DND-41 (cell line): ENCODE measurements at regions not wholly inside any gene's neighbourhood (a gene's known extent, or its start where the extent isn't known, plus 50 kb on each side); places are given as distances from the start of the nearest gene placed in this dataset.

Experiments used
- ATAC-seq: fragments of 200-7000 bp; cut with Tn5 transposase; 3 replicates; pipeline ENCODE4 v1.9.1; 2021; ENCODE audit warnings: low read depth; ENCODE audit not compliant: insufficient read depth
- DNase-seq: peaks from one replicate; pipeline ENCODE4 v3.0.0-alpha.2; 2020
- H2AFZ ChIP-seq: 2 replicates; pipeline ENCODE4 v1.6.0; 2012; ENCODE audit warnings: low read depth, low read length
- H3K27ac ChIP-seq: 2 replicates; pipeline ENCODE4 v1.5.1; 2012; ENCODE audit warnings: low read length, inconsistent platforms
- H3K27me3 ChIP-seq: fragments of 200-600 bp; sonication (generic); 2 replicates; pipeline ENCODE4 v1.6.0; 2012; ENCODE audit warnings: low read length, mild to moderate bottlenecking, inconsistent platforms; ENCODE audit not compliant: insufficient read depth, poor library complexity
- H3K36me3 ChIP-seq: 2 replicates; pipeline ENCODE4 v1.5.1; 2012; ENCODE audit warnings: low read length, inconsistent platforms; ENCODE audit not compliant: insufficient read depth
- H3K4me1 ChIP-seq: 2 replicates; pipeline ENCODE4 v1.5.1; 2012; ENCODE audit warnings: mild to moderate bottlenecking, low read length; ENCODE audit not compliant: insufficient read depth
- H3K4me2 ChIP-seq: 2 replicates; pipeline ENCODE4 v1.6.0; 2012; ENCODE audit warnings: mild to moderate bottlenecking, moderate library complexity, low read length, inconsistent platforms; ENCODE audit not compliant: insufficient read depth
- H3K4me3 ChIP-seq, 2 experiments: fragments of 200-600 bp in 1 of 2; shearing (Covaris generic) in 1 of 2; 2 replicates each; pipeline ENCODE4 v1.5.1; 2012 to 2016; ENCODE audit warnings: inconsistent platforms in 2 of 2, low read length in 2 of 2, mild to moderate bottlenecking in 2 of 2, low read depth in 1 of 2, moderate library complexity in 1 of 2
- H3K79me2 ChIP-seq: 2 replicates; pipeline ENCODE4 v1.6.0; 2012; ENCODE audit warnings: low read length, inconsistent platforms; ENCODE audit not compliant: insufficient read depth
- H3K9ac ChIP-seq: 2 replicates; pipeline ENCODE4 v1.6.0; 2012; ENCODE audit warnings: low read depth, mild to moderate bottlenecking, inconsistent platforms, low read length, moderate library complexity
- H3K9me3 ChIP-seq: 2 replicates; pipeline ENCODE4 v1.5.1; 2012; ENCODE audit warnings: low read length, moderate library complexity, mild to moderate bottlenecking, inconsistent platforms; ENCODE audit not compliant: insufficient read depth, severe bottlenecking
- H4K20me1 ChIP-seq: 2 replicates; pipeline ENCODE4 v1.6.0; 2012; ENCODE audit warnings: low read length; ENCODE audit not compliant: insufficient read depth
- CTCF ChIP-seq: IDR thresholded peaks from 2 replicates; pipeline ENCODE4 v1.5.1; 2012; ENCODE audit warnings: borderline replicate concordance, low read length, moderate library complexity, mild to moderate bottlenecking; ENCODE audit not compliant: poor library complexity, severe bottlenecking; ENCODE audit errors: extremely low read depth
- EZH2 ChIP-seq: IDR thresholded peaks from 3 replicates; pipeline ENCODE4 v1.6.1; 2012; ENCODE audit warnings: borderline replicate concordance, low read depth, mild to moderate bottlenecking, moderate library complexity, low read length, inconsistent platforms; ENCODE audit not compliant: severe bottlenecking

- Histone ChIP-seq H3K27ac (no peak overlapping the region), H3K4me2 (no peak overlapping the region), H4K20me1 (no peaks in the 10 kb centered on the region), H3K4me1 (no peaks in the 10 kb centered on the region), H3K36me3 (no peaks in the 10 kb centered on the region), H3K9ac (no peak overlapping the region), H3K9me3 (no peaks in the 10 kb centered on the region), H3K27me3 (no peaks in the 10 kb centered on the region), H3K4me3 (no peak overlapping the region), H2AFZ (no peak overlapping the region), H3K79me2 (no peaks in the 10 kb centered on the region)
- DNase-seq = no peak
- no peak for TF ChIP-seq CTCF
- TF ChIP-seq EZH2 = no peak
- ATAC-seq = no peak
Measured at GRCh38 chr9:90489066-90489465, 153.6 kb downstream of the DIRAS2 start.

GRCh38 chr9:90499761-90500160, 142.9 kb downstream of the DIRAS2 start:
- no peak for TF ChIP-seq CTCF
- no peak for TF ChIP-seq EZH2
- Histone ChIP-seq H3K4me1 (no peaks in the 10 kb centered on the region), H3K9ac (no peak overlapping the region), H3K79me2 (no peaks in the 10 kb centered on the region), H3K4me2 (no peak overlapping the region), H4K20me1 (no peaks in the 10 kb centered on the region), H2AFZ (no peak overlapping the region), H3K36me3 (no peaks in the 10 kb centered on the region), H3K27me3 (no peaks in the 10 kb centered on the region), H3K27ac (no peak overlapping the region), H3K4me3 (no peak overlapping the region), H3K9me3 (no peaks in the 10 kb centered on the region)
- no peak for DNase-seq
- ATAC-seq = no peak

- TF ChIP-seq CTCF (no peak), EZH2 (no peak)
- H3K27ac ChIP-seq = no peak overlapping the region
- DNase-seq (no peak), ATAC-seq (no peak)
- no peak overlapping the region for H3K9ac ChIP-seq
- H3K79me2 ChIP-seq = no peaks in the 10 kb centered on the region
- H3K36me3 ChIP-seq = no peaks in the 10 kb centered on the region
- H4K20me1 ChIP-seq = no peaks in the 10 kb centered on the region
- H2AFZ ChIP-seq = no peak overlapping the region
- no peaks in the 10 kb centered on the region for H3K4me1 ChIP-seq
- no peak overlapping the region for H3K4me2 ChIP-seq
- no peaks in the 10 kb centered on the region for H3K9me3 ChIP-seq
- H3K4me3 ChIP-seq = no peak overlapping the region
- no peaks in the 10 kb centered on the region for H3K27me3 ChIP-seq
Measured at GRCh38 chr9:90502134-90502533, 140.5 kb downstream of the DIRAS2 start.

- no peaks in the 10 kb centered on the region for H3K79me2 ChIP-seq
- no peaks in the 10 kb centered on the region for H4K20me1 ChIP-seq
- H3K4me1 ChIP-seq = no peaks in the 10 kb centered on the region
- H3K27me3 ChIP-seq = no peaks in the 10 kb centered on the region
- ATAC-seq (no peak), DNase-seq (no peak)
- H3K4me3 ChIP-seq = no peak overlapping the region
- H3K27ac ChIP-seq = no peak overlapping the region
- no peaks in the 10 kb centered on the region for H3K9me3 ChIP-seq
- no peaks in the 10 kb centered on the region for H3K36me3 ChIP-seq
- no peak overlapping the region for H3K9ac ChIP-seq
- no peak overlapping the region for H2AFZ ChIP-seq
- TF ChIP-seq EZH2 = no peak
- no peak for TF ChIP-seq CTCF
- H3K4me2 ChIP-seq = no peak overlapping the region
Measured at GRCh38 chr9:90504486-90504885, 138.1 kb downstream of the DIRAS2 start.
